ENCODE measurements at regions not wholly inside any gene's neighbourhood (a gene's known extent, or its start where the extent isn't known, plus 50 kb on each side); places are given as distances from the start of the nearest gene placed in this dataset.

- H3K36me3 ChIP-seq, result no peaks in the 10 kb centered on the region
- no peak for DNase-seq
- intact Hi-C loops (cut with DNase I; ENCODE audit: low total_unique reads), result no loop called here
Observed at GRCh38 chr3:40608091-40608490, 83.3 kb downstream of the ZNF621 start.

GRCh38 chr3:40613306-40613705 lies 88.5 kb downstream of the ZNF621 start:
- peaks cover 0 to 6% (median 3%) of the 10 kb centered on the region in 4 donors for H3K4me1 ChIP-seq
- DNase-seq, result no peak
- peaks cover 0 to 6% of the 10 kb centered on the region in 2 donors for H3K27me3 ChIP-seq
- intact Hi-C loops (cut with DNase I; ENCODE audit: low total_unique reads), result no loop called here
- H3K9me3 ChIP-seq, result no peaks in the 10 kb centered on the region
- H3K27ac ChIP-seq, result no peak overlapping the region
- no peaks in the 10 kb centered on the region for H3K36me3 ChIP-seq
- no peak for TF ChIP-seq CTCF (IDR thresholded peaks at IDR 0.05)
- no peak overlapping the region for H3K4me3 ChIP-seq

More at GRCh38 chr3:40608091-40608490, 83.3 kb downstream of the ZNF621 start:
- Histone ChIP-seq H3K27me3 (no peaks in the 10 kb centered on the region), H3K9me3 (no peaks in the 10 kb centered on the region), H3K4me3 (no peak overlapping the region), H3K4me1 (no peaks in the 10 kb centered on the region), H3K27ac (no peak overlapping the region)
- no peak for TF ChIP-seq CTCF (IDR thresholded peaks at IDR 0.05)

GRCh38 chr3:40615110-40615915 lies 90.6 kb downstream of the ZNF621 start:
- H3K27me3 ChIP-seq, result peaks cover 0 to 6% of the 10 kb centered on the region in 2 donors
- no peak overlapping the region for H3K4me3 ChIP-seq
- TF ChIP-seq CTCF (IDR thresholded peaks at IDR 0.05), result no peak
- intact Hi-C loops (cut with DNase I; ENCODE audit: low total_unique reads), result no loop called here
- no peak overlapping the region for H3K27ac ChIP-seq
- DNase-seq, result no peak
- H3K36me3 ChIP-seq, result no peaks in the 10 kb centered on the region
- H3K4me1 ChIP-seq, result peaks cover 0 to 6% (median 3%) of the 10 kb centered on the region in 4 donors
- no peaks in the 10 kb centered on the region for H3K9me3 ChIP-seq

- Histone ChIP-seq H3K4me3 (no peak overlapping the region), H3K9me3 (no peaks in the 10 kb centered on the region), H3K36me3 (no peaks in the 10 kb centered on the region), H3K4me1 (peaks cover 0 to 6% (median 3%) of the 10 kb centered on the region in 4 donors), H3K27me3 (peaks cover 0 to 6% of the 10 kb centered on the region in 2 donors), H3K27ac (no peak overlapping the region)
- intact Hi-C loops (cut with DNase I; ENCODE audit: low total_unique reads), result no loop called here
- no peak for DNase-seq
- TF ChIP-seq CTCF (IDR thresholded peaks at IDR 0.05), result no peak
Observed at GRCh38 chr3:40615918-40616819, 91.4 kb downstream of the ZNF621 start.

- DNase-seq, result no peak
- Histone ChIP-seq H3K9me3 (no peaks in the 10 kb centered on the region), H3K36me3 (no peaks in the 10 kb centered on the region), H3K4me1 (peaks cover 0 to 6% (median 3%) of the 10 kb centered on the region in 4 donors), H3K27ac (no peak overlapping the region), H3K4me3 (no peak overlapping the region), H3K27me3 (peaks cover 0 to 6% of the 10 kb centered on the region in 2 donors)
- no peak for TF ChIP-seq CTCF (IDR thresholded peaks at IDR 0.05)
- intact Hi-C loops (cut with DNase I; ENCODE audit: low total_unique reads), result no loop called here
Observed at GRCh38 chr3:40617084-40617483, 92.3 kb downstream of the ZNF621 start.
